ENCODE measurements at regions not wholly inside any gene's neighbourhood (a gene's known extent, or its start where the extent isn't known, plus 50 kb on each side); places are given as distances from the start of the nearest gene placed in this dataset.

- TF ChIP-seq ELF1 (IDR thresholded peaks at IDR 0.05) (no peak), EP300 (IDR thresholded peaks at IDR 0.05; ENCODE audit: borderline replicate concordance in 1 of 2, low read depth in 1 of 2, low read length in 1 of 2) (no peak), NRF1 (IDR thresholded peaks at IDR 0.05; ENCODE audit: low read depth, low read length) (no peak), USF2 (IDR thresholded peaks at IDR 0.05; ENCODE audit: borderline replicate concordance, low read depth, low read length) (no peak), EZH2phosphoT487 (IDR thresholded peaks at IDR 0.05; ENCODE audit: borderline replicate concordance, low read depth) (no peak), YY1 (IDR thresholded peaks at IDR 0.05; ENCODE audit: low read depth) (no peak), SMC3 (IDR thresholded peaks at IDR 0.05; ENCODE audit: low read depth, low read length) (no peak), SIN3A (IDR thresholded peaks at IDR 0.05; ENCODE audit: borderline replicate concordance, low read depth, low read length) (no peak)
- TF ChIP-seq, protein P1, sequence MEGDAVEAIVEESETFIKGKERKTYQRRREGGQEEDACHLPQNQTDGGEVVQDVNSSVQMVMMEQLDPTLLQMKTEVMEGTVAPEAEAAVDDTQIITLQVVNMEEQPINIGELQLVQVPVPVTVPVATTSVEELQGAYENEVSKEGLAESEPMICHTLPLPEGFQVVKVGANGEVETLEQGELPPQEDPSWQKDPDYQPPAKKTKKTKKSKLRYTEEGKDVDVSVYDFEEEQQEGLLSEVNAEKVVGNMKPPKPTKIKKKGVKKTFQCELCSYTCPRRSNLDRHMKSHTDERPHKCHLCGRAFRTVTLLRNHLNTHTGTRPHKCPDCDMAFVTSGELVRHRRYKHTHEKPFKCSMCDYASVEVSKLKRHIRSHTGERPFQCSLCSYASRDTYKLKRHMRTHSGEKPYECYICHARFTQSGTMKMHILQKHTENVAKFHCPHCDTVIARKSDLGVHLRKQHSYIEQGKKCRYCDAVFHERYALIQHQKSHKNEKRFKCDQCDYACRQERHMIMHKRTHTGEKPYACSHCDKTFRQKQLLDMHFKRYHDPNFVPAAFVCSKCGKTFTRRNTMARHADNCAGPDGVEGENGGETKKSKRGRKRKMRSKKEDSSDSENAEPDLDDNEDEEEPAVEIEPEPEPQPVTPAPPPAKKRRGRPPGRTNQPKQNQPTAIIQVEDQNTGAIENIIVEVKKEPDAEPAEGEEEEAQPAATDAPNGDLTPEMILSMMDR (IDR thresholded peaks at IDR 0.05): no peak
Observed at GRCh38 chr14:97385727-97386126, 588.5 kb downstream of the VRK1 start.

All from SK-N-SH (cell line).